HepG2 (cell line): ENCODE measurements at regions not wholly inside any gene's neighbourhood (a gene's known extent, or its start where the extent isn't known, plus 50 kb on each side); places are given as distances from the start of the nearest gene placed in this dataset.

Experiments used
- ATAC-seq: fragments of 200-7000 bp; cut with Tn5 transposase; 3 replicates; pipeline ENCODE4 v1.9.1; 2020; ENCODE audit warnings: mild to moderate bottlenecking, moderate library complexity
- BruUV-seq: library from RNA; stranded (reverse); fragments of 400-500 nt; replicated peaks from 2 replicates; lab custom pipeline; 2021; lab: Mats Ljungman, UMichigan
- CTCF ChIA-PET: fragments of 300-600 bp; formaldehyde crosslinking; extraction: SDS; loops from one replicate; lab custom pipeline; 2021; ENCODE audit warnings: low total read pairs, inconsistent platforms, low intra/inter-chr PET ratio; lab: Yijun Ruan, JAX
- POLR2A ChIA-PET: fragments of 350-600 bp; sonication (Branson Sonifier 250); formaldehyde crosslinking; loops from one replicate; lab custom pipeline; 2020; ENCODE audit warnings: antibody characterized with exemption, inconsistent platforms; lab: Yijun Ruan, JAX
- DNase-seq: peaks from one replicate; pipeline ENCODE4 v3.0.0-alpha.2; 2015; ENCODE audit warnings: low spot score
- FAIRE-seq: peaks from 3 replicates; lab custom pipeline; 2011; peaks lifted over from hg19 to GRCh38; lab: Jason Lieb, UNC
- H2AFZ ChIP-seq: one replicate; pipeline ENCODE4 v1.6.1; 2011; ENCODE audit warnings: low read length, inconsistent platforms
- H3K27ac ChIP-seq: fragments of 300-600 bp; 3 replicates; pipeline ENCODE4 v1.8.0; 2011; ENCODE audit warnings: mixed run types, mild to moderate bottlenecking, mixed read lengths, low read length, inconsistent platforms; ENCODE audit not compliant: insufficient read depth; ENCODE audit errors: extremely low read length
- H3K27me3 ChIP-seq, 2 experiments: fragments of 200-600 bp in 1 of 2; 2 replicates in 1 of 2; 3 replicates in 1 of 2; pipeline versions ENCODE4 v1.6.0 to v1.8.0; 2011; ENCODE audit warnings: low read length in 2 of 2, mild to moderate bottlenecking in 2 of 2, moderate library complexity in 2 of 2, inconsistent platforms in 1 of 2; ENCODE audit not compliant: insufficient read depth in 2 of 2, control insufficient read depth in 1 of 2
- H3K36me3 ChIP-seq, 2 experiments: fragments of 200-600 bp in 1 of 2; replicated peaks in 1 of 2; 2 replicates in 1 of 2; 3 replicates in 1 of 2; pipeline versions ENCODE4 v1.5.1 to v1.8.0; 2011; ENCODE audit warnings: low read length in 2 of 2, inconsistent platforms in 1 of 2; ENCODE audit not compliant: insufficient read depth in 2 of 2, control insufficient read depth in 1 of 2
- H3K4me1 ChIP-seq: 2 replicates; pipeline ENCODE4 v1.5.1; 2012; ENCODE audit warnings: low read length, inconsistent platforms; ENCODE audit not compliant: insufficient read depth
- H3K4me2 ChIP-seq: 2 replicates; pipeline ENCODE4 v1.6.0; 2011; ENCODE audit warnings: low read depth, low read length, inconsistent platforms
- H3K4me3 ChIP-seq, 3 experiments: fragments of 200-600 bp in 1 of 3; sonication (generic), shearing (Covaris generic) in 1 of 3; replicated peaks in 1 of 3; 2 replicates each; pipeline ENCODE4 v1.5.1; 2011 to 2016; ENCODE audit warnings: low read length in 3 of 3, inconsistent platforms in 2 of 3, low read depth in 2 of 3, mild to moderate bottlenecking in 2 of 3, control low read depth in 1 of 3, mixed read lengths in 1 of 3; ENCODE audit not compliant: insufficient read depth in 1 of 3
- H3K79me2 ChIP-seq: one replicate; pipeline ENCODE4 v1.6.1; 2011; ENCODE audit warnings: low read length, inconsistent platforms; ENCODE audit not compliant: insufficient read depth
- H3K9ac ChIP-seq: 2 replicates; pipeline ENCODE4 v1.6.0; 2011; ENCODE audit warnings: mild to moderate bottlenecking, low read depth, low read length, inconsistent platforms; ENCODE audit not compliant: insufficient read depth
- H3K9me3 ChIP-seq: 2 replicates; pipeline ENCODE4 v1.5.1; 2012; ENCODE audit warnings: mild to moderate bottlenecking, low read length
- H4K20me1 ChIP-seq: 2 replicates; pipeline ENCODE4 v1.6.0; 2011; ENCODE audit warnings: inconsistent platforms, mild to moderate bottlenecking, low read length, moderate library complexity; ENCODE audit not compliant: insufficient read depth
- ERF ChIP-seq: IDR thresholded peaks from 2 replicates; pipeline ENCODE4 v1.6.1; 2018; ENCODE audit warnings: missing biosample characterization, missing genetic modification reagents
- MAF1 ChIP-seq: sonication (generic); formaldehyde crosslinking; IDR thresholded peaks from 2 replicates; pipeline ENCODE4 v1.5.0; 2020; ENCODE audit warnings: missing genetic modification reagents, borderline replicate concordance
- MED1 ChIP-seq: sonication (generic); formaldehyde crosslinking; IDR thresholded peaks from 2 replicates; pipeline ENCODE4 v1.4.0; 2020; ENCODE audit warnings: missing genetic modification reagents
- MTA1 ChIP-seq: sonication (generic); formaldehyde crosslinking; IDR thresholded peaks from 2 replicates; pipeline ENCODE4 v1.4.0; 2020; ENCODE audit warnings: missing genetic modification reagents, mild to moderate bottlenecking, borderline replicate concordance
- MTF1 ChIP-seq: sonication (generic); formaldehyde crosslinking; IDR thresholded peaks from 2 replicates; pipeline ENCODE4 v1.5.0; 2020; ENCODE audit warnings: missing genetic modification reagents
- PHB2 ChIP-seq: fragments of 450-650 bp; IDR thresholded peaks from 2 replicates; pipeline ENCODE4 v1.6.1; 2018; ENCODE audit not compliant: partially characterized antibody
- PRPF4 ChIP-seq: fragments of 200-400 bp; formaldehyde crosslinking; IDR thresholded peaks from 2 replicates; pipeline ENCODE4 v1.6.1; 2016; ENCODE audit warnings: low read length, low read depth; ENCODE audit not compliant: poor library complexity, severe bottlenecking
- RORA ChIP-seq: sonication (generic); formaldehyde crosslinking; IDR thresholded peaks from 2 replicates; pipeline ENCODE4 v1.5.0; 2020; ENCODE audit warnings: mild to moderate bottlenecking, missing genetic modification reagents, moderate library complexity
- TSC22D2 ChIP-seq: sonication (generic); formaldehyde crosslinking; IDR thresholded peaks from 2 replicates; pipeline ENCODE4 v1.5.1; 2020; ENCODE audit warnings: missing genetic modification reagents, mild to moderate bottlenecking, borderline replicate concordance
- XRCC5 ChIP-seq: fragments of 200-400 bp; formaldehyde crosslinking; optimal IDR thresholded peaks from 2 replicates; pipeline ENCODE3; 2017; ENCODE audit warnings: mild to moderate bottlenecking, low read length
- ZNF225 ChIP-seq: sonication (generic); formaldehyde crosslinking; IDR thresholded peaks from 2 replicates; pipeline ENCODE4 v1.4.0; 2020; ENCODE audit warnings: mild to moderate bottlenecking, missing genetic modification reagents
- ZNF3 ChIP-seq: IDR thresholded peaks from 2 replicates; pipeline ENCODE4 v1.7.0; 2017; ENCODE audit warnings: inconsistent platforms
- ZNF558 ChIP-seq: sonication (generic); formaldehyde crosslinking; IDR thresholded peaks from 2 replicates; pipeline ENCODE4 v1.9.0; 2022; ENCODE audit warnings: mild to moderate bottlenecking, missing genetic modification reagents, borderline replicate concordance
- WGBS: methylation state at CpG from one replicate; pipeline ENCODE4 v1.1.6; 2017; ENCODE audit warnings: low lambda C conversion rate; 5-methylcytosine and 5-hydroxymethylcytosine counted together
- in situ Hi-C: cut with HindIII; loops from 2 replicates; pipeline ENCODE4 v1.10.0; 2017; ENCODE audit warnings: low pct_unique_long_range_greater_than_20kb; ENCODE audit not compliant: extremely low pct_ligation_motif_present
- intact Hi-C: fragments of 100-400 bp; cut with micrococcal nuclease; formaldehyde crosslinking; loops from one replicate; pipeline ENCODE4 v1.10.0; 2022; ENCODE audit not compliant: unreplicated experiment
- TF ChIP-seq, protein P1 (sequence below): sonication (generic); formaldehyde crosslinking; IDR thresholded peaks from 2 replicates; pipeline ENCODE4 v1.4.0; 2020; ENCODE audit warnings: mild to moderate bottlenecking, missing genetic modification reagents
- TF ChIP-seq, protein P2 (sequence below): sonication (generic); formaldehyde crosslinking; IDR thresholded peaks from 2 replicates; pipeline ENCODE4 v1.5.0; 2020; ENCODE audit warnings: missing genetic modification reagents
- TF ChIP-seq, protein P3 (sequence below): sonication (generic); formaldehyde crosslinking; IDR thresholded peaks from 2 replicates; pipeline ENCODE4 v1.8.0; 2022; ENCODE audit warnings: mild to moderate bottlenecking, missing genetic modification reagents, moderate library complexity

DNA sequence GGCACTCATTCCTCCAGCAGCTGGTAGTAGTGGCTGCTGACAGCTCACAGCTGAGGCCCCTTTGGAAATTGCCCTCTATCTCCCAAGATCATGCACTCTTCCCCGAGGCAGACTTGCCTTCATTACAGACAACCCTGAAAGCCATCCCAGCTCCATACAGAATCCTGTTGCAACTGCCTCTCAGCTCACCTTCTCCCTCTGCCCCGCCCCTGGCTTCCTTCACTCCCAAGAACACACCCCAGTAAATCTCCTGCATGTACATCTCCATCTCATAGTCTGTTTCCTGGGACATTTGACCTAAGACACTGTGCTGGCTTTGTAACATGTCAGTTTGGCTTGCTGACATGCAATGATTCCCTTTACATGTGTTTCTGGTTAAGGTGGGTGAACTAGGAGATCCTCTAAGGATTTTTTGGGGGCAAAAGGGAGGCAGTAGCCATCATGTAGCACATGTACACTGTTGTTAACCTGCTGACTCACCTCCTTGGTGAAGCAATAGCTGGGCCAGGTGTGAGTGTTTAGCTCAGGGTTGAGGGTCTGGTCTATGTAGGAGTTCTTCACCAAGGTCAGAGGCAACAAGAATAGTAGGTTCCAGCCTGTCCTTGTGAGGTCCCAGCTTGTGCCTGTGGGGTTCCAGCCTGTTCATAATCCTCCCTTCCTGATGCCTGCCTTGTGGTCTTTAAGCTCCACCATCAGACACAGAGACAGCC is 179.6 kb downstream of the CSNK2A3 start (continued):
- no peak for TF ChIP-seq ZNF225 (CRISPR knock-in tag)
- TF ChIP-seq, all 625 proteins: peak for 0

DNA sequence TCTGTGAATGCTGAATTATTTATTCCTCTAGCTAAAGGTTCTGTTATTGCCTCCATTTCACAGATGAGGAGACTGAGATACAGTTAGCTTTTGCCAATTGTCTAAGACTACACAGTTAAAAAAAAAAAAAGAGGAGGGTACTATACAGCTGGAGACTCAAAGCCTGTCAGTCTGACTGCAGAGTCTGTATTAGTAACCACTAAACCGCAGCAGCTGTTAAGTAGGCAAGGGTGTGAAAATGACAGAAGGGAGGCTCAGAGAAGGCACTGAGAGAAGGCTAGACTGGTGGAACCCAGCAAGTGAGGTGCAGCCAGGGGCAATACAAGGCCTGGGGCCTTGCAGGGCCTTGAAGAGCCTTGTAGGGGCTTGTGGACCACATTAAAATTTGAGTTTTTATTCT is 181.2 kb downstream of the CSNK2A3 start:
- CTCF ChIA-PET = no interaction called here
- no peaks in the 10 kb centered on the region for H3K36me3 ChIP-seq

GRCh38 chr11:11171285-11171684 is 181.8 kb downstream of the CSNK2A3 start:
- BruUV-seq = no TSS peak
- DNase-seq (no peak), ATAC-seq (no peak), FAIRE-seq (no peak)
- 0 out of 5 replicates have a peak, but pooled peaks cover 0 to 2% of the 10 kb centered on the region in 2 experiments for H3K27me3 ChIP-seq
- H3K4me1 ChIP-seq = no peaks in the 10 kb centered on the region
- intact Hi-C loops (no loop called here), in situ Hi-C loops (no loop called here)
- H3K27ac ChIP-seq = no peak overlapping the region
- H2AFZ ChIP-seq = no peak overlapping the region
- no peaks in the 10 kb centered on the region for H3K79me2 ChIP-seq
- H3K4me2 ChIP-seq = no peak overlapping the region
- WGBS = 7% methylated on average over 3 of the region's 3 CpGs
- no peak overlapping the region for H3K9ac ChIP-seq
- ChIA-PET POLR2A (no interaction called here), CTCF (no interaction called here)
- H3K4me3 ChIP-seq = no peak overlapping the region
- no peaks in the 10 kb centered on the region for H3K9me3 ChIP-seq
- no peaks in the 10 kb centered on the region for H4K20me1 ChIP-seq
- TF ChIP-seq PRPF4 (no peak), ZNF558 (no peak), TSC22D2 (CRISPR knock-in tag) (no peak), ZNF3 (CRISPR knock-in tag) (no peak), PHB2 (no peak), MAF1 (CRISPR knock-in tag) (no peak), XRCC5 (no peak)
- TF ChIP-seq, protein P1, sequence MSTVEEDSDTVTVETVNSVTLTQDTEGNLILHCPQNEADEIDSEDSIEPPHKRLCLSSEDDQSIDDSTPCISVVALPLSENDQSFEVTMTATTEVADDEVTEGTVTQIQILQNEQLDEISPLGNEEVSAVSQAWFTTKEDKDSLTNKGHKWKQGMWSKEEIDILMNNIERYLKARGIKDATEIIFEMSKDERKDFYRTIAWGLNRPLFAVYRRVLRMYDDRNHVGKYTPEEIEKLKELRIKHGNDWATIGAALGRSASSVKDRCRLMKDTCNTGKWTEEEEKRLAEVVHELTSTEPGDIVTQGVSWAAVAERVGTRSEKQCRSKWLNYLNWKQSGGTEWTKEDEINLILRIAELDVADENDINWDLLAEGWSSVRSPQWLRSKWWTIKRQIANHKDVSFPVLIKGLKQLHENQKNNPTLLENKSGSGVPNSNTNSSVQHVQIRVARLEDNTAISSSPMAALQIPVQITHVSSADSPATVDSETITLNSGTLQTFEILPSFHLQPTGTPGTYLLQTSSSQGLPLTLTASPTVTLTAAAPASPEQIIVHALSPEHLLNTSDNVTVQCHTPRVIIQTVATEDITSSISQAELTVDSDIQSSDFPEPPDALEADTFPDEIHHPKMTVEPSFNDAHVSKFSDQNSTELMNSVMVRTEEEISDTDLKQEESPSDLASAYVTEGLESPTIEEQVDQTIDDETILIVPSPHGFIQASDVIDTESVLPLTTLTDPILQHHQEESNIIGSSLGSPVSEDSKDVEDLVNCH (CRISPR knock-in tag) = no peak
- TF ChIP-seq, protein P2, sequence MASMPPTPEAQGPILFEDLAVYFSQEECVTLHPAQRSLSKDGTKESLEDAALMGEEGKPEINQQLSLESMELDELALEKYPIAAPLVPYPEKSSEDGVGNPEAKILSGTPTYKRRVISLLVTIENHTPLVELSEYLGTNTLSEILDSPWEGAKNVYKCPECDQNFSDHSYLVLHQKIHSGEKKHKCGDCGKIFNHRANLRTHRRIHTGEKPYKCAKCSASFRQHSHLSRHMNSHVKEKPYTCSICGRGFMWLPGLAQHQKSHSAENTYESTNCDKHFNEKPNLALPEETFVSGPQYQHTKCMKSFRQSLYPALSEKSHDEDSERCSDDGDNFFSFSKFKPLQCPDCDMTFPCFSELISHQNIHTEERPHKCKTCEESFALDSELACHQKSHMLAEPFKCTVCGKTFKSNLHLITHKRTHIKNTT (CRISPR knock-in tag) = no peak
- no peaks in the 10 kb centered on the region for H3K36me3 ChIP-seq

More for the DNA sequence above, 181.2 kb downstream of the CSNK2A3 start:
- FAIRE-seq (no peak), ATAC-seq (no peak), DNase-seq (no peak)
- no peaks in the 10 kb centered on the region for H3K9me3 ChIP-seq
- H3K79me2 ChIP-seq = no peaks in the 10 kb centered on the region
- in situ Hi-C loops = no loop called here
- H3K4me2 ChIP-seq = no peak overlapping the region
- H3K27me3 ChIP-seq = 0 out of 5 replicates have a peak, but pooled peaks cover 0 to 2% of the 10 kb centered on the region in 2 experiments
- no peak overlapping the region for H3K27ac ChIP-seq
- no peak overlapping the region for H2AFZ ChIP-seq
- no peaks in the 10 kb centered on the region for H3K4me1 ChIP-seq
- H3K9ac ChIP-seq = no peak overlapping the region
- WGBS = 0% methylated on average over 1 of the region's 1 CpG
- no TSS peak for BruUV-seq
- H3K4me3 ChIP-seq = no peak overlapping the region
- POLR2A ChIA-PET = no interaction called here
- TF ChIP-seq ERF = no peak
- TF ChIP-seq RORA (CRISPR knock-in tag) = no peak
- no peak for TF ChIP-seq MED1 (CRISPR knock-in tag)
- TF ChIP-seq, protein P3, sequence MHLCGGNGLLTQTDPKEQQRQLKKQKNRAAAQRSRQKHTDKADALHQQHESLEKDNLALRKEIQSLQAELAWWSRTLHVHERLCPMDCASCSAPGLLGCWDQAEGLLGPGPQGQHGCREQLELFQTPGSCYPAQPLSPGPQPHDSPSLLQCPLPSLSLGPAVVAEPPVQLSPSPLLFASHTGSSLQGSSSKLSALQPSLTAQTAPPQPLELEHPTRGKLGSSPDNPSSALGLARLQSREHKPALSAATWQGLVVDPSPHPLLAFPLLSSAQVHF = no peak
- no peak for TF ChIP-seq MTA1 (CRISPR knock-in tag)
- TF ChIP-seq MTF1 = no peak
- no peaks in the 10 kb centered on the region for H4K20me1 ChIP-seq
- intact Hi-C loops = no loop called here
